Hepatic stellate cell (primary cell): ENCODE measurements at regions not wholly inside any gene's neighbourhood (a gene's known extent, or its start where the extent isn't known, plus 50 kb on each side); places are given as distances from the start of the nearest gene placed in this dataset.

Experiments used
- DNase-seq: peaks from one replicate; pipeline ENCODE4 v3.0.0; 2011; ENCODE audit warnings: low spot score

DNA sequence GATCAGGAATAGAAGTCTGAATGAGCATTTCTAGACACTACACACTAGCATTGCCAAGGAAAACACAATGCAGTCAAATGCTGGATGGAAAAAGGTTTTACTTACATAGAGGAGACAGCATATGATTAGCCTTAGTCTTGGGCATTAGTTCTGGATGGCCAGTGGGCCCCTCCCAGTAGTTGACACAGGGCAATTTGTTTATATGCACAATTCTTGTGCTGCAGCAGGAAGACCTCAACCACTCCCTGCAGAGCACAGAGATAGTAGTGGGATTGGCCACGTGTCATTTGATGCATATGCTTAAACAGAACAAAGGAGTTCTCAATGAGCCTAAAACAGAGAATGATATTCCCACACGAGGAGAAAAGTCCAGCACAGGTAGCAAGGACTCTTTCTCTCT is 1496.2 kb upstream of the CDH6 start:
- no peak for DNase-seq

DNA sequence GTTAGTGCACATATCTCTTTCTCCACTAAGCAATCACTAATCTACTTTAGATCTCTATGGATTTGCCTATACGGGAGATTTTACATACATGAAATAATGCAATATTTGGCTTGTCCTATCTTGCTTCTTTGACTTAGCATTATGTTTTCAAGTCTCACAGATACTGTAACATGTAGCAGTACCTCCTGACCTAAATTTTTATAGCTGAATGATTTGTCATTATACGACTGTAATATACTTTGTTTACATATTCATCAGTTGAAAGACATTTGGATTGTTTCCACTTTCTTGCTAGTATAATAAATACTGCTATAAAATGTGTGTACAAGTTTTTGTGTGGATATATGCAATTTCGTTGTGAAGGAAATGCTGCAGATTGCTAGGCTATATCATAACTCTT is 1520.8 kb upstream of the CDH6 start:
- no peak for DNase-seq

DNA sequence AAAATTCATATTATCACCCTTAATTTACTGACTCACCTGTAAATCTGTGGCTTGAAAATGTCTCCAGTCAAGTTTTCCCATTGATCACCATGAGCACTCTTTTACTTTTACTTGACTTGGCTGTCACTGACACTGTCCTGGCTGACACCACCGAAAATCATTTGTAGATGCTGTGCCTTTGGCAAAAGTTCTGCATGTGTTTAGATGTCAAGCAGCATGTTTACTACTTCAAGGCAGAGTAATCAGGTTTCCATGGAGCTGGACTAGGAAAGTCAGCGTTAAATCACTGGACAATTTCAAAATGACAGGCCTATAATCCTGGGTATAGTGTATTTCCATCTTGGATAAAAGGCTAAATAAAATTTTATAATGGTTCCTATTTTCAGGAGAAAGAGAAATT is 1530.6 kb upstream of the CDH6 start:
- DNase-seq: no peak

DNA sequence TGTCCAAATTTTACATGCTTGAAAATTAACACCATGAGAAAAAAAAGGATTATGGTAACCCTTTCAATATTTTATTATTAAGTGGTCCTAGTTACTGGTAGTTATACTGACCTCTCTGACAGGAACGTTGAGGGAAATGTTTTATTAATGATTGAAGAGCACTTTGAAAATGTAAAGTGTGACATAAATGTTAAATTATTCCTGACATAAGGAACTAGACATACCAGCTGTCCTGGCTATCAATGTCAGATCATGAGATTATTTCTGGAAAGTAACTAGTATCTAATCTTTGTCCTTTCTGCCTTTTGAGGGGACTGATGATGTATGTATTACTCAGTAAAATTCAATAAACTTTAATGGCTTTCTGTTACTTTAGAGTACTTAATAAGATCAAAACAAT is 1538.5 kb upstream of the CDH6 start:
- DNase-seq: no peak

DNA sequence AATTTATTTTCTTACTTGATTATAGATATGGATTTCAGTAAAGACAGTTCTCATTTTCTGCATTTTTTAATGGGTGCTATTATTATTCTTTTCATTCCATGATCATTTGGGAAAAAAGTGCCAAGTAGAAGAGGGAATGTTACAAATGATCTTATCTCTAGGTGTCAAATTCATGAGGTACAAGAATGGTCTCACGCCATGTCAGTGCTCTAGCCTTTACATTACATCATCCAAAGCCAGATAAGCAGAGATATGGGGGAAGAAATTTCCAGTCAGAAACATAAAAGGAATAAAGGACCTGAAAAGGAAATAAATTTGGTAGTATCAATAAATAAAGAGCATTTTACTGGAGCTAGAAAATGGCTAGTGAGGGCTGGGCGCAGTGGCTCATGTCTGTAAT is 1544.2 kb upstream of the CDH6 start:
- DNase-seq: no peak

DNA sequence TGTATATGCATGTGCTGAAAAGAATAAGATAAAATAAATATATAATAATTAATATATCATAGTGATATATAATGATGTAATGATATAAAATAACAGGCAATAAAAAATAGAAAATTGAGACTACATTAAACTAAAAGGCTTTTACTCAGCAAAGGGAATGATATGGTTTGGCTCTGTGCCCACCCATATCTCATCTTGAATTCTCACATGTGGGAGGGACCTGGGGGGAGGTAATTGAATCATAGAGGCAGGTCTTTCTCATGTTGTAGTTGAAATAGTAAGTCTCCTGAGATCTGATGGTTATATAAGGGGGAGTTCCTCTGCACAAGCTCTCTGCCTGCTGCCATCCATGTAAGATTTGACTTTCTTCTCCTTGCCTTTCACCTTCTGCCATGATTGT is 1550.9 kb upstream of the CDH6 start:
- DNase-seq: no peak

DNA sequence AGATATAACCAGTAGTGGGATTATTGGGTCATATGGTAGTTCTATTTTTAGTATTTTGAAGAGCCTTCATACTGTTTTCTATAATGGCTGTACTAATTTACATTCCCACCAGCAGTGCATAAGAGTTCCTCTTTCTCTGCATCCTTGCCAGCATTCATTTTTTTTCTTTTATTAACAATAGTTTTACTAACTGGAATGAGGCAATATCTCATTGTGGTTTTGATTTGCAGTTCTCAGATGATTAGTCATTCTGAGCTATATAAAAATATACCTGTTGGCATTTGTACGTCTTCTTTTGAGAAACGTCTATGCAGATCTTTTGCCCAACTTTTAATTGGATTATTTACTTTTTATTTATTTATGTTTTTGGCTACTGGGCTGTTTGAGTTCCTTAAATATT is 1579.3 kb upstream of the CDH6 start:
- DNase-seq: no peak

DNA sequence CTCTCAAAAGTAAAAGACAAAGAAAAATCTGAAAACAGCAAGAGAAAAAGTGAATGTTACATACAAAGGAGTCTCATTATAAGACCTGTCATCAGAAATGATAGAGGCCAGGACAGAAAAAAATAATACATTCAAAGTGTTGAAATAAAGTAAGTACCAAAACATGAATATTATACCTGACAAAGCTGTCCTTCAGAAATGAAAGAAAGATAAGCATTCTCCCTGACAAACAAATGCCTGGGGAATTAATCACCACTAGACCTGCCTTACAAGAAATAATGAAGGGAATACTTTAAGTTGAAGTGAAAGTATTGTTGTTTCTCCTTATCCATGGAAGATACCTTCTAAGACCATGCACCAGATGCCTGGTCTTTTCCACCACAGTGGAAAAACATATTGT is 1605.2 kb upstream of the CDH6 start:
- DNase-seq: no peak

DNA sequence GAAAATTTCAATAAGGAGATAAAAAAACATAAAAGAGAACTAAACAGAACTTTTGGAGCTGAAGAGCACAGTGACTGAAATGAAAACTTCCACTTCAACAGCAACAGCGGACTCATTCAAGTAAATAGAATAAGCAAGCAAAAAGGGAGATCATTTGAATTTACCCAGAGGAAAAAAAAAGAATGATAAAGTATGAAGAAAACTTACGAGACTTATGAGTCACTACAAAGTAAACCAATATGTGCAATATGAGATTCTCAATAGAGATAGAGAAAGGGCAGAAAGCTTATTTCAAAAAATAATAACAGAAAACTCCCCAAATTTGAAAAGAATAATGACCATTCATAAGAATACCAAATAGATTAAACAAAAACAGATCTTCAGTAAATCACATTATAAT is 1605.7 kb upstream of the CDH6 start:
- no peak for DNase-seq

DNA sequence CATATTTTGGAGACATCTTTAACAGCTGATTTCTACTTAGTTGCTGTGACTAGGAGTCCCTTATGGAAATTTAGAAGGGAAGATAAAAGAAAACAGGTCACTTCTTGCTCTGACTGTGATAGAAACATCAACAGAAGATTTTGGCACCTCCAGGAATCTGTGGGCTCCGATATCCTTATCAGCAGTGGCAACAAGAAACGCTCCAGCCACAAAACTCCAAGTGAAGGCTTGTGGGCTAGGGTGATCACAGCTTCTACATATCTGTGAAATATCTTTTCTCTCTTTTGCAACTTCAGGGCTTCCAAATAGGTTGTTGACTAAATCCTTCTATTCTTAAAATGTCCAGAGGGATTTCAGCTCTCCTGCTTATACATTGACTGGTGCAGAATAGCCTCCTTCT is 1625.5 kb upstream of the CDH6 start:
- DNase-seq: no peak

DNA sequence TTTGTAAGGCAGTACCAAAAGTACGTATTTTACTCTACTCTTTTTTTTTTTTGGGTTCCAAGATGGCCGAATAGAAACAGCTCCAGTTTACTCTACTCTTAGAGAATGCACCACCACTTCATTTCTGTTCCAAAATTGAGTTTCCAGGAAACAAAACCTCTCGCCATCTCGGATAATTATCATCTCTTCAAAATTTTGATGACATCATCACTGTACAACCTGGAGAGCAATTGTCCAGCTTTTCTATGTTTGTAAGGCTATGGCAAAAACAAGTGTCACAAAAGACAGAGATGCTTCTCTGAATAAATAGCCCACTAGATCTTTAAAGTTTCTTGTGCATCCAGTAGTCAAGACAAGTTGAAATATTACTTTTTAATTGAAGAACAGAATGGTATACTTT is 1631.9 kb upstream of the CDH6 start:
- no peak for DNase-seq

DNA sequence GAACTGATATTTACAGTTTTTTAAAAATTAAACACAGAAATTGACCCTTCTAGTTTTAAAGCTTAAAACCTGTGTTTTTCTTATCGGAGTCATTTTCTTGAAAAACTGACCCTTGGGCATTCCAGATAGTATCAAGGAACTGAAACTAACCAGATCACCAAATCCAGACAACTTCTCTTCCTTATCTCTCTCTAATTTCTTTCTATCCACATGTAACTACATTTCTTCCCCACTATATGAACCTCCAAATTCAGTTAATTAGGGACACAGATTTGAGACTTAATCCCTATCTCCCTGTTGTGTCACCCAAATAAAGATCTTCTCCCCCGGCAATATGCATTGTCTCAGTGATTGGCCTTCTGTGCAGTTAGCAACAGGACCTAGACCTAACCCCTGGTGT is 1643.0 kb upstream of the CDH6 start:
- DNase-seq: no peak

DNA sequence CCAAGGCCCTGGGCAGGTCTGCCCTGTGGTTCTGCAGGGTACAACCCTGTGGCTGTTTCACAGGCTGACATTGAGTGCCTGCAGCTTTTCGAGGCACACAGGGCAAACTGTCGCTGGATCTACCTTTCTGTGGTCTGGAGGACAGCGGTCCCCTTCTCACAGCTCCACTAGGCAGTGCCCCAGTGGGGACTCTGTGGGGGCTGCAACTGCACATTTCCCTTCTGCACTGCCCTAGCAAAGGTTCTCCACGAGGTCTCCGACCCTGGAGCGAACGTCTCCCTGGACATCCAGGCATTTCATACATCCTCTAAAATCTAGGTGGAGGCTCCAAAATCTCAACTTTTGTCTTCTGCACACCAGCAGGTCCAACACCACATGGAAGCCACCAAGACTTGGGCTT is 1645.2 kb upstream of the CDH6 start:
- DNase-seq: no peak

DNA sequence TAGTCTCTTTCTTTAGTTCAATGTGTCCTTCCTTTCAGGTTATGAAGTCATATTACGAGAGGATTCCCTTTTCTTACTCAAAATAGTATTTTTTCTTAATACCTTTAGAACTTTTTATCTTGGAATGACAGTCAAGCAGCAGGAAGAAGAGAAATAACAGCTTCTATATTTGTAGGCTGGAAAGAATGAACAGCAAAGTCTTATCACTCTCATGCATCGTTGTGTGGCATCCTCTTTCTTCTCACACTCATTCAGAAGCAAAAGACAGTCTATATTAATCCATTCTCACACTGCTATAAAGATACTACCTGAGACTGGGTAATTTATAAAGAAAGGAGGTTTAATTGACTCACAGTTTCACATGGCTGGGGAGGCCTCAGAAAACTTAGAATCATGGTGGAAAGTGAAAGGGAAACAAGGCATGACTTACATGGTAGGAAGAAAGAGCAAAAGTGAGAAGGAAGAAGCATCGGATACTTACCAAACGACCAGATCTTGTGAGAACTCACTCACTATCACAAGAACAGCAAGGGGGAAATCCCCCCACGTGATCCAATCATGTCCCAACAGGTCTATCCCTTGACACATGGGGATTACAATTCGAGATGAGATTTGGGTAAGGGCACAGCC is 1646.1 kb upstream of the CDH6 start:
- no peak for DNase-seq

DNA sequence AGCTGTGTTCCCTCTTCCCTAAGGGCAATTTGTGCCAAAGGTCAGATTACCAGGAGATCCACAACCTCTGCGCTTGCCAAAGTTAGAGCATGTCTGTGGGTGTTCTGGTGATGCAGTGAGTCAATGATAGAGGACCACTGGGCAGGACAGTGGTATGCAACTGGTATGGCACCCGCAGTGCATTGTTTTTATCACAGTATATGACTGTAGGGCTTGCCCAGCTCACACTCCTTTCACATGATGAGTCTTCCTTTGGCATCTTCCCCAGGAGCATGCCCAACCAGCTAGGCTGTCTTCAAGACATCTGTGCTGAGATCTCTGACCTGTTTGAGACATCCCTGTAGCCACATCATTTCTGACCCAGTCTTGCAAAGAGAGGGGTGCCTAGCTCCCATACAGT is 1650.0 kb upstream of the CDH6 start:
- DNase-seq: no peak

DNA sequence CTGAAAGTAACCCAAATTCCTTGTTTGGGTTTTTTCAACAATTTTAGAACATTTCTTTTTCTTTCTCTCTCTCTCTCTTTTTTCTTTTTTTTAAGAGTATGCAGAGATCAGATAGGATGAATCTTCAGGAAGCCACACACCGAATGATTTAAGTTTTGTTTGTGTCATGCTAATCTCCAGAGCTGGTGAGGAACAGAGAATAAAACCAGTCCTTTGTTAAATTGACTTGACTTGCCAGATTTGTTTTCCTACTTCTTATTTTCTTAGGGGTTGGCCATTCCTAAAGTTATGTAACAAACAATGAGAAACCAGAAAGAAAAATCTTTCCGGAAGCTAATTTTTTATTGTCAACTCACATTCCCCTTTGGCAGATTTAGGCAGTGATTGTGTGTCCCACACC is 1669.3 kb upstream of the CDH6 start:
- no peak for DNase-seq

DNA sequence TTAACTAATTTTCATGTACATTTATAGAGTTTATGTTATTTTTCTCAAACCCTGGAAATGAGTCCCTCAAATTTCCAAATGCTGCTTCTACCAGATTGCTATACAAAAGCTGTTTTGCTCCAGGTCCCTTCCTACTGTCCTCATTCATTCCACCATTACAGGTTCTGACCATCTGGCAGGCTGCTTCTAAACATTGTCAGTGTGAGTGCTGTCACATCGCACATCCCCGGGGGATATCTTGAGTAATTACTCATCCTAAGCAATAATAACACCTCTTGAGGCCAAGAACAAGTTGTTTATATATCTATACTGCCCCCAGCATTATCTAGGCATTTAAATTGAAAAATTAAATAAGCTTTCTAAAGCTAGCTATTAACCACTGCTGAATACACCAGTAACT is 1675.3 kb upstream of the CDH6 start:
- DNase-seq: no peak

DNA sequence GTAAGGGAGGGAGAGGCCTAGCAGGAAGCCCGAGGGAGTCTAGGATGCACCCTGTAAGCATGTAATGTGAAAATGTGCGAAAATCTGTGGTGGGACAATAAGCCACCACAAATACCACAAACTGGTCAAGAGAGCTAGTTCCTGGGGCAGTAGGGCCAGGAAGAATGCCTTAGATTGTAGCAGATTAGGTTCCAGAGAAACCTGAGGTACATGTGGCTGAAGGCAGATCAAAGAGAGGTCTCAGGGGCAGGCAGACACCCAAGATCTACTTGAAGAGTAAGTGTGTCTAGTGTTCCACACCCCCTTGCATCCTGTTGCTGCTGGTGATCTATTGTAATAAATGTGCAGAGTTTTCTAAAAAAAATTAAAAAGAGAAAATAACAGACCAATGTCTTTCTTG is 1677.3 kb upstream of the CDH6 start:
- no peak for DNase-seq

DNA sequence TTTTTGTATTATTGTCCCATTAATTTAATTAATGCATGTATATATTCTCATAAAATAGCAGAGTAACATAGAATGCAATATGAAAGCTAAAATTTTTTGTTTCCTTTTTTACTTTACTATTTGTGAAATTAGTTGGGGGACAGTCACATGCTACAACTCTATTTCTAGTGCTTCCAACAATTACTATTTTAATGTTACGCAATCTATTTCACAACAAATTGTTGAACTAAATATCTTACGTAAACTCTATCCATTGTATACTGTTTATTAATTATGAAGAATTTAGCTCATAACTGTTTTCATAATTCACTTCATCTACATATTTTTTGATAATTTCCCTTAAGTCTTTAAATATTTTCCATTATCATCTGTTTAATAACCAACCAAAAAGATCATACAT is 1685.4 kb upstream of the CDH6 start:
- DNase-seq: no peak

DNA sequence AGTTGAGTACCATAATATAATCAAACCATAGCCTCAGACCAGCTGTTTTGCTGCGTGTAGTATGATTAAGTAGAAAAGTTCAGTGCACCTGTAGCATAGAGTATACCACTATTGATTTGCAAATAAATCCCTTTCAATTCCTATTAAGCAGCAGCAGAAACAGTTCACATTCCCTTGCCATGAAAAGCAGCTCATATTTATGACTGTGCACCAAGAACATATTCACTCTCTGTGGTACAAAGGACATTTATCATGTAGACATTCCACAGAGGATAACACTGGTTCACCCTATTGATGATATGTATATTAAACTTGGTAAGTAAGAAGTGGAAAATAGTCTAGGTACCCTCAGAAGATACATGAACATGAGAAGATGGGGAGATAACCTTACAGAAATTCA is 1689.1 kb upstream of the CDH6 start:
- no peak for DNase-seq

DNA sequence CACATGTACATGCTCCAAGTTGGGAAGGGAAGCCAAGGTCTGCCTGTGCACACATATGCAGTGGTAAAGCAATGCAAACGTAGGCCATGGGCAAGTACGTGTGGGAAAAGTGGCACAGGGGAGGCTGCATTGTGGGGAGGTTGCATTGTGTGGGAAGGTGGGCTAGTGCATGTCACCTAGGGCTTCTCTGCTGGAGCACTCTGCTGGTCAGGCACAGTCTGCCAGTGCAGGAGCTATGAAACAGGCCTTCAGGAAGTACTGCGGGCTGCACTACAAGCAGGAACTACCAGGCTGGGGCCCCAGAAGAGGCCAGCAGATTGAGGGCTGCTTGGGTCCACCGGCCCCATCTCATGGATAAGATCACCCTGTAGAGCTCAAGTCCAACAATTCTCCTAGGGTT is 1694.6 kb upstream of the CDH6 start:
- DNase-seq: no peak

DNA sequence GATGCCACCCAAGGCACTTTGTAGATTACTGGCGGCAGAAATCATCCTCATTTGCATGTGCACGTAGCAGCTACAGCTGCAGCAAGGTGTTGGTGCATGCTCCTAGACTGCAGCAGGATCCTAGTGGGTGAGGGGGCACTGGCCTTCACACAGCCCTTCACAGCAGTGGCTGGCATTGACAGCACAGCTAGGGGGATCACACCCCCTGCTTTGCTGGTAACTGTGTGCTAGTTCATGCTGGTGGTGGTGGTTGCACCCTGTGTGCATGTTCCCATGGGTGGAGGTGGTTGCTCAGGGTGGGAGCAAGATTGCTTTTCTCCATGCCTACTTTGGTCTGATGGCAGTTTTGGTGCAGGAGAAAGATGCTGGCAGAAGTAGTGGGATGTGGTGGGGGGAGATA is 1695.1 kb upstream of the CDH6 start:
- no peak for DNase-seq

DNA sequence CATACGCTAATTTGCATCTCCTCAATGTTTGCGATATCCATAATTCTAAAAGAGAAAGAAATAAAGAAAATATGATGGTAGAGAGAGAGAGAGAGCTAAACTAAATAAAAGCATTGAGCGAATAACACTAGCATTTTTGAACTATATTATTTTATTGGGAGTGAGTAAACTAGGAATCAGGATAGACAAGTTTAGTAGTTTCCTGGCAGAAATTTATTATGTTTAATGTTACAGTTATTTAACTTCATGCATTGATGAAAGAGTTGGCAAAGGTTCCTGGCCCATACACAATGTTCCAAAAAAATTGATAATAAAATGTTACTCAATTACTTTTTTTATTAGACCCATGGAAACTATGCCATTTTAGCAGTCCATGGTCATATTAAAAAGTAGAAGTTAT is 1708.2 kb upstream of the CDH6 start:
- no peak for DNase-seq

DNA sequence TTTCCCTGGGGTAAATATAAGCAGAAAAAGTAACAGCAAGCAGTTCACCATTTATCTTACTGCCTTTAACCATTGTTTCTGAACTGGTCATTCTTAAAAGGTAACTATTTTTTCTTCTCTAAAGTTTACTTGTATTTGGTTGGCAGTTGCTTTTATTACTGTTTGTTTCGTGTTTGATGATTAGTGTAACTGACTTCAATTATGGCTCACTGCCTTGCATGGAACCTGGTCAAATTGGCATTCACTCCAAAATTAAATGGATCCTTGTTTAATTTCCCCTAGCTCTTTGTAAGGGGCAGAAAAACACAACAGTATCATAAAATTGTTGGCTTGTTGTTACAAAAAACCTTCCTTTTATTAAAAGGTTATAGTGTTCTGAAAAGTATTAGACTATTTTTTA is 1723.9 kb upstream of the CDH6 start:
- DNase-seq: no peak

DNA sequence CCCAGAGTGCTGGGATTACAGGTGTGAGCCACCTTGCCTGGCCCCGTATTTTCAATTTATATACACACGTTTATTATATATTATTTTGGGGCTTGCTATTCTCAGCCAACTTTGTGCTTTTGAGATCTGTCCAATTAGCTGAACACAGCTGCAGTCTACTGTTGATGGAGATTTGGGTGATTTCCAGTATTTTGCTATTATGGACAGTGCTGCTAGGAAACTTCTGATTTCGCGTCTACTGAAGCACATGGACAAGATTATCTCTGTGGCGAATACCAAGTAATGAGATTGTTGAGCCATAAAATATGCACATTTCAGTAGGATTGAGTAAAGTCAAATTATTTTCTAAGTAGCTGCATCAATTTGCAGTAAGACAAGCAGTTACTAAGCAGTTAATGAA is 1731.2 kb upstream of the CDH6 start:
- DNase-seq: no peak
